ENCODE measurements at regions not wholly inside any gene's neighbourhood (a gene's known extent, or its start where the extent isn't known, plus 50 kb on each side); places are given as distances from the start of the nearest gene placed in this dataset.

- Histone ChIP-seq H3K9ac (ENCODE audit: low read depth, low read length) (no peak overlapping the region), H3K9me3 (ENCODE audit: control insufficient read depth, insufficient read depth, low read length) (peaks cover 7% of the 10 kb centered on the region; the same call in 1 of the 2 replicates), H3K4me1 (ENCODE audit: insufficient read depth, low read length) (no peaks in the 10 kb centered on the region), H3K36me3 (ENCODE audit: insufficient read depth, low read length) (no peaks in the 10 kb centered on the region)
Observed at GRCh38 chr17:53948323-53948722, 125.6 kb downstream of the KIF2B start.

GRCh38 chr17:53949473-53950090, 126.9 kb downstream of the KIF2B start:
- Histone ChIP-seq H3K36me3 (ENCODE audit: insufficient read depth, low read length) (no peaks in the 10 kb centered on the region), H3K9me3 (ENCODE audit: control insufficient read depth, insufficient read depth, low read length) (peaks cover 10% of the 10 kb centered on the region), H3K4me1 (ENCODE audit: insufficient read depth, low read length) (no peaks in the 10 kb centered on the region), H3K9ac (ENCODE audit: low read depth, low read length) (no peak overlapping the region)

- H3K9me3 ChIP-seq (ENCODE audit: control insufficient read depth, insufficient read depth, low read length): peaks cover 13% of the 10 kb centered on the region
- no peaks in the 10 kb centered on the region for H3K36me3 ChIP-seq (ENCODE audit: insufficient read depth, low read length)
Observed at GRCh38 chr17:53950207-53950857, 127.6 kb downstream of the KIF2B start.

GRCh38 chr17:53950858-53951250, 128.1 kb downstream of the KIF2B start:
- Histone ChIP-seq H3K9me3 (ENCODE audit: control insufficient read depth, insufficient read depth, low read length) (peaks cover 13% of the 10 kb centered on the region), H3K4me1 (ENCODE audit: insufficient read depth, low read length) (no peaks in the 10 kb centered on the region), H3K9ac (ENCODE audit: low read depth, low read length) (no peak overlapping the region), H3K36me3 (ENCODE audit: insufficient read depth, low read length) (no peaks in the 10 kb centered on the region)

More at GRCh38 chr17:53950207-53950857, 127.6 kb downstream of the KIF2B start:
- Histone ChIP-seq H3K9ac (ENCODE audit: low read depth, low read length) (no peak overlapping the region), H3K4me1 (ENCODE audit: insufficient read depth, low read length) (no peaks in the 10 kb centered on the region)

- no peaks in the 10 kb centered on the region for H3K36me3 ChIP-seq (ENCODE audit: insufficient read depth, low read length)
- no peaks in the 10 kb centered on the region; the same call in 1 of the 2 replicates for H3K9me3 ChIP-seq (ENCODE audit: control insufficient read depth, insufficient read depth, low read length)
- no peaks in the 10 kb centered on the region for H3K4me1 ChIP-seq (ENCODE audit: insufficient read depth, low read length)
- no peak overlapping the region for H3K9ac ChIP-seq (ENCODE audit: low read depth, low read length)
Observed at GRCh38 chr17:53971361-53971760, 148.6 kb downstream of the KIF2B start.

GRCh38 chr17:53979991-53980390, 157.3 kb downstream of the KIF2B start:
- Histone ChIP-seq H3K9ac (ENCODE audit: low read depth, low read length) (no peak overlapping the region), H3K4me1 (ENCODE audit: insufficient read depth, low read length) (no peaks in the 10 kb centered on the region), H3K36me3 (ENCODE audit: insufficient read depth, low read length) (no peaks in the 10 kb centered on the region), H3K9me3 (ENCODE audit: control insufficient read depth, insufficient read depth, low read length) (peaks cover 8% of the 10 kb centered on the region)

GRCh38 chr17:53996131-53996530, 173.4 kb downstream of the KIF2B start:
- H3K9me3 ChIP-seq (ENCODE audit: control insufficient read depth, insufficient read depth, low read length): no peaks in the 10 kb centered on the region

GRCh38 chr17:53996890-53997289, 174.2 kb downstream of the KIF2B start:
- no peaks in the 10 kb centered on the region for H3K36me3 ChIP-seq (ENCODE audit: insufficient read depth, low read length)
- no peaks in the 10 kb centered on the region for H3K9me3 ChIP-seq (ENCODE audit: control insufficient read depth, insufficient read depth, low read length)
- no peak overlapping the region for H3K9ac ChIP-seq (ENCODE audit: low read depth, low read length)
- no peaks in the 10 kb centered on the region for H3K4me1 ChIP-seq (ENCODE audit: insufficient read depth, low read length)

More at GRCh38 chr17:53996131-53996530, 173.4 kb downstream of the KIF2B start:
- no peaks in the 10 kb centered on the region for H3K4me1 ChIP-seq (ENCODE audit: insufficient read depth, low read length)
- no peaks in the 10 kb centered on the region for H3K36me3 ChIP-seq (ENCODE audit: insufficient read depth, low read length)
- H3K9ac ChIP-seq (ENCODE audit: low read depth, low read length): no peak overlapping the region

GRCh38 chr17:54007855-54008254, 185.1 kb downstream of the KIF2B start:
- Histone ChIP-seq H3K36me3 (ENCODE audit: insufficient read depth, low read length) (no peaks in the 10 kb centered on the region), H3K9ac (ENCODE audit: low read depth, low read length) (no peak overlapping the region), H3K4me1 (ENCODE audit: insufficient read depth, low read length) (no peaks in the 10 kb centered on the region), H3K9me3 (ENCODE audit: control insufficient read depth, insufficient read depth, low read length) (no peaks in the 10 kb centered on the region)

- Histone ChIP-seq H3K9ac (ENCODE audit: low read depth, low read length) (no peak overlapping the region), H3K4me1 (ENCODE audit: insufficient read depth, low read length) (peaks cover 7% of the 10 kb centered on the region; the same call in 1 of the 2 replicates), H3K9me3 (ENCODE audit: control insufficient read depth, insufficient read depth, low read length) (no peaks in the 10 kb centered on the region), H3K36me3 (ENCODE audit: insufficient read depth, low read length) (no peaks in the 10 kb centered on the region)
Observed at GRCh38 chr17:54009502-54009901, 186.8 kb downstream of the KIF2B start.

GRCh38 chr17:54013072-54013471, 190.3 kb downstream of the KIF2B start:
- H3K36me3 ChIP-seq (ENCODE audit: insufficient read depth, low read length): no peaks in the 10 kb centered on the region
- H3K4me1 ChIP-seq (ENCODE audit: insufficient read depth, low read length): peaks cover 7% of the 10 kb centered on the region; the same call in 1 of the 2 replicates
- no peaks in the 10 kb centered on the region for H3K9me3 ChIP-seq (ENCODE audit: control insufficient read depth, insufficient read depth, low read length)
- H3K9ac ChIP-seq (ENCODE audit: low read depth, low read length): no peak overlapping the region

GRCh38 chr17:54015734-54016133, 193.0 kb downstream of the KIF2B start:
- Histone ChIP-seq H3K36me3 (ENCODE audit: insufficient read depth, low read length) (no peaks in the 10 kb centered on the region), H3K4me1 (ENCODE audit: insufficient read depth, low read length) (peaks cover 7% of the 10 kb centered on the region; the same call in 1 of the 2 replicates), H3K9me3 (ENCODE audit: control insufficient read depth, insufficient read depth, low read length) (no peaks in the 10 kb centered on the region), H3K9ac (ENCODE audit: low read depth, low read length) (no peak overlapping the region)

- Histone ChIP-seq H3K36me3 (ENCODE audit: insufficient read depth, low read length) (no peaks in the 10 kb centered on the region), H3K9ac (ENCODE audit: low read depth, low read length) (no peak overlapping the region), H3K4me1 (ENCODE audit: insufficient read depth, low read length) (no peaks in the 10 kb centered on the region), H3K9me3 (ENCODE audit: control insufficient read depth, insufficient read depth, low read length) (no peaks in the 10 kb centered on the region)
Observed at GRCh38 chr17:54021418-54021817, 198.7 kb downstream of the KIF2B start.

- no peaks in the 10 kb centered on the region for H3K9me3 ChIP-seq (ENCODE audit: control insufficient read depth, insufficient read depth, low read length)
- no peak overlapping the region for H3K9ac ChIP-seq (ENCODE audit: low read depth, low read length)
- H3K36me3 ChIP-seq (ENCODE audit: insufficient read depth, low read length): no peaks in the 10 kb centered on the region
- H3K4me1 ChIP-seq (ENCODE audit: insufficient read depth, low read length): no peaks in the 10 kb centered on the region
Observed at GRCh38 chr17:54028986-54029580, 206.4 kb downstream of the KIF2B start.

- Histone ChIP-seq H3K9ac (ENCODE audit: low read depth, low read length) (no peak overlapping the region), H3K9me3 (ENCODE audit: control insufficient read depth, insufficient read depth, low read length) (no peaks in the 10 kb centered on the region), H3K36me3 (ENCODE audit: insufficient read depth, low read length) (no peaks in the 10 kb centered on the region), H3K4me1 (ENCODE audit: insufficient read depth, low read length) (no peaks in the 10 kb centered on the region)
Observed at GRCh38 chr17:54029986-54030385, 207.3 kb downstream of the KIF2B start.
